WERI-Rb-1 (cell line): ENCODE measurements at regions not wholly inside any gene's neighbourhood (a gene's known extent, or its start where the extent isn't known, plus 50 kb on each side); places are given as distances from the start of the nearest gene placed in this dataset.

Source experiments
- DNase-seq: peaks from one replicate; pipeline ENCODE4 v3.0.0-alpha.2; 2020
- H3K27ac ChIP-seq: fragments of 250-450 bp; sonication (Bioruptor Pico); 2 replicates; pipeline ENCODE4 v1.5.1; 2020; ENCODE audit warnings: mild to moderate bottlenecking, moderate library complexity
- H3K27me3 ChIP-seq: fragments of 250-450 bp; sonication (Bioruptor Pico); 2 replicates; pipeline ENCODE4 v1.5.1; 2021; ENCODE audit warnings: mild to moderate bottlenecking, low read depth, moderate library complexity; ENCODE audit not compliant: insufficient read depth, severe bottlenecking
- H3K36me3 ChIP-seq: fragments of 250-450 bp; sonication (Bioruptor Pico); 2 replicates; pipeline ENCODE4 v1.5.1; 2020; ENCODE audit warnings: mild to moderate bottlenecking, moderate library complexity
- H3K4me3 ChIP-seq: 2 replicates; pipeline ENCODE4 v1.5.1; 2011; ENCODE audit warnings: low read depth, mild to moderate bottlenecking, control low read depth, low read length
- H3K9me3 ChIP-seq: fragments of 250-450 bp; sonication (Bioruptor Pico); 2 replicates; pipeline ENCODE4 v1.5.1; 2021; ENCODE audit warnings: mild to moderate bottlenecking, moderate library complexity; ENCODE audit not compliant: severe bottlenecking
- TF ChIP-seq, protein P1 (sequence below): IDR thresholded peaks from 2 replicates; pipeline ENCODE4 v1.5.1; 2011; ENCODE audit warnings: low read depth, mild to moderate bottlenecking, control low read depth, inconsistent platforms, low read length

DNA sequence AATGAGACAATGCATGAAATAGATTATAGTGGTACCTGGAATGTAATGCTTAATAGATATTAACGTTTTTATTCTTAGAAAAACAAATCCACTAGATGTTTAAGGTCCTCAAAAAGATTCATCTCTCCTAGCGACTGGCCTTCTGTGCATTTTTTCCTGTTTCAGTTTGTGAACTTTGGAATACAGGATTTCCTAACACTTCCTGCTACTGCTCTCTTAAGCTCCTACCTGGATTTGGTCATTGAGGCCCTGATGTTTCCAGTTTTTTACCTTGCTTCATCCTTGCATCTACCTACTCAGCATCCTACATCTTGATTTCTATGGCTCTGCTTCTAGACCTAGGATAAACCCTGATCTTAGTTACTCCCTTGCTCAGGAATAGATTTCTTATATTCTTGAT, 188.4 kb downstream of the ABCC12 start:
- Histone ChIP-seq H3K36me3 (no peaks in the 10 kb centered on the region), H3K27ac (no peak overlapping the region), H3K4me3 (no peak overlapping the region), H3K27me3 (no peaks in the 10 kb centered on the region), H3K9me3 (no peaks in the 10 kb centered on the region)
- DNase-seq: no peak
- TF ChIP-seq, protein P1, sequence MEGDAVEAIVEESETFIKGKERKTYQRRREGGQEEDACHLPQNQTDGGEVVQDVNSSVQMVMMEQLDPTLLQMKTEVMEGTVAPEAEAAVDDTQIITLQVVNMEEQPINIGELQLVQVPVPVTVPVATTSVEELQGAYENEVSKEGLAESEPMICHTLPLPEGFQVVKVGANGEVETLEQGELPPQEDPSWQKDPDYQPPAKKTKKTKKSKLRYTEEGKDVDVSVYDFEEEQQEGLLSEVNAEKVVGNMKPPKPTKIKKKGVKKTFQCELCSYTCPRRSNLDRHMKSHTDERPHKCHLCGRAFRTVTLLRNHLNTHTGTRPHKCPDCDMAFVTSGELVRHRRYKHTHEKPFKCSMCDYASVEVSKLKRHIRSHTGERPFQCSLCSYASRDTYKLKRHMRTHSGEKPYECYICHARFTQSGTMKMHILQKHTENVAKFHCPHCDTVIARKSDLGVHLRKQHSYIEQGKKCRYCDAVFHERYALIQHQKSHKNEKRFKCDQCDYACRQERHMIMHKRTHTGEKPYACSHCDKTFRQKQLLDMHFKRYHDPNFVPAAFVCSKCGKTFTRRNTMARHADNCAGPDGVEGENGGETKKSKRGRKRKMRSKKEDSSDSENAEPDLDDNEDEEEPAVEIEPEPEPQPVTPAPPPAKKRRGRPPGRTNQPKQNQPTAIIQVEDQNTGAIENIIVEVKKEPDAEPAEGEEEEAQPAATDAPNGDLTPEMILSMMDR: no peak

DNA sequence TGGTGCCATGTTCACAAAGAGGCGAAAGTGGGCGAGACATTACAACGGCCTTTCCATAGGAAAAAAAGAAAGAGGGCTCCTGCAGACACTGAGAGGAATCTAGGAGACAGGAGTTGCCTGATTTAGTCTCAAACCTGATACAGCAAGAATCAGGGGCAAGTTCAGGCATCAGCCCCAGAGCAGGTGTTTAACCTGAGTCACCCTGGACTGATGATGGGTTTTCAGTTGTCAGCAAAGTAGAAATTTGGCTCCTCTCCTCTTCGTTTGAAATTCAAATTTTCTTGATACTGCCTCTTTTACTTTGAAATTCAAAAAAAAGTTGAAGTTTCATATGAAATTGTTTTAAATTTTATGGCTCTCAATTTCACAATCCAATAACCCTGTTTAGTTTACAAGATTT, 189.5 kb downstream of the ABCC12 start:
- TF ChIP-seq, protein P1: no peak
- Histone ChIP-seq H3K36me3 (no peaks in the 10 kb centered on the region), H3K27ac (no peak overlapping the region), H3K4me3 (no peak overlapping the region), H3K9me3 (no peaks in the 10 kb centered on the region), H3K27me3 (no peaks in the 10 kb centered on the region)
- no peak for DNase-seq

DNA sequence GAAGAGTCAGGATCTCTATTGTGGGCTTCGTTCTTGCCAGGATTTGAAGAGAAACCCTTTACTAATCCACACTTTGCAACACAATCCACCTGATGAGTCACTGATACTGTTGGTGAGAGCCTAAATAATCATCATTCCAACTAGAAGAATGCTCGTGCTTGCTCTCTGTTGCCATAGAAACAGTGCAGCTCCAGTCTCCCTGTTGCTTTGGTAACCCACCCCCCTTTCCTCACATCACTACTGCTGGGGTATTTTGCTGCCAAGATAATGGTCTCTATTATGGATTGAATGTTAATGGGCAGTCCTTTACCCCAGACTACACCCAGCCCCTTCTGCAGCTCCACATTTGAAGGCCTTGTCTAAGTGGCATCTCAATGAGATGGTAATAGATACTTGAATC, 190.4 kb downstream of the ABCC12 start:
- Histone ChIP-seq H3K4me3 (no peak overlapping the region), H3K36me3 (no peaks in the 10 kb centered on the region), H3K9me3 (no peaks in the 10 kb centered on the region), H3K27me3 (no peaks in the 10 kb centered on the region), H3K27ac (no peak overlapping the region)
- TF ChIP-seq, protein P1: no peak
- DNase-seq: no peak

DNA sequence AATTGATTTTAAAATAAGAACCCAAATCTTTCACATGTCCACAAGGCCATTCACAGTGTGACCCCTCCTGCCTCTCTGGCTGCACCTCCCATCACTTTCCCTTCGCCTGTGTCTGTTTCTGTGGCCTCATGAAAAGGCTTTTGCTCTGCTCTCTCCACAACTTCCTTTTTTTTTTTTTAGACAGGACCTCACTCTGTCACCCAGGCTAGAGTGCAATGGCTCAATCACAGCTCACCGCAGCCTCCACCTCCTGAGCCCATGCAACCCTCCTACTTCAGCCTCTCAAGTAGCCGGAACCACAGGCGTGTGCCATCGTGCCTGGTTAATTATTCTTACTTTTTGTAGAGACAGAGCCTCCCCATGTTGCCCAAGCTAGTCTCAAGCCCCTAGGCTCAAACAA, 197.1 kb downstream of the ABCC12 start:
- TF ChIP-seq, protein P1: no peak
- no peak overlapping the region for H3K4me3 ChIP-seq
- no peak for DNase-seq

DNA sequence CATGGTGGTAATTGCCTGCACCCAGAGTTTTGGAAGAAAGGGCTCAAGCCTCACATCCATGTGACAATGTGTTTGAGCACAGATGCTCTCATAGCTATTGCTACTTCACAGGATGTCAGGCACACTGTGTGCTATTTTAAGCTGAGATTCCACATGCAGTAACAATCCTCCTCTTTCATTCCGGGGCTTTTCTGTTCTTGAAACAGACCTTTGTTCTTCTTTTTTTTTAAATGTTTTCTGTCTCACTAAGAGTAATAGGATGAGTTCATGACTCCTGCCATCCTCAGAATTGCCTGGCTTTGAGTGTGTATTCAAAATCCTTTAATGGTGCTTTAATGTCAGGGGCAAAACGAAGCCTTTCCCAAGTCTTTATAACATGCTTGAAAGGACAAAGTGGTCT, 198.9 kb downstream of the ABCC12 start:
- no peaks in the 10 kb centered on the region for H3K27me3 ChIP-seq
- no peak overlapping the region for H3K27ac ChIP-seq
- no peak for DNase-seq
- TF ChIP-seq, protein P1: no peak
- H3K9me3 ChIP-seq: no peaks in the 10 kb centered on the region
- H3K36me3 ChIP-seq: no peaks in the 10 kb centered on the region
- H3K4me3 ChIP-seq: no peak overlapping the region

More for the DNA sequence above, 197.1 kb downstream of the ABCC12 start:
- Histone ChIP-seq H3K27ac (no peak overlapping the region), H3K36me3 (no peaks in the 10 kb centered on the region), H3K9me3 (no peaks in the 10 kb centered on the region), H3K27me3 (no peaks in the 10 kb centered on the region)

DNA sequence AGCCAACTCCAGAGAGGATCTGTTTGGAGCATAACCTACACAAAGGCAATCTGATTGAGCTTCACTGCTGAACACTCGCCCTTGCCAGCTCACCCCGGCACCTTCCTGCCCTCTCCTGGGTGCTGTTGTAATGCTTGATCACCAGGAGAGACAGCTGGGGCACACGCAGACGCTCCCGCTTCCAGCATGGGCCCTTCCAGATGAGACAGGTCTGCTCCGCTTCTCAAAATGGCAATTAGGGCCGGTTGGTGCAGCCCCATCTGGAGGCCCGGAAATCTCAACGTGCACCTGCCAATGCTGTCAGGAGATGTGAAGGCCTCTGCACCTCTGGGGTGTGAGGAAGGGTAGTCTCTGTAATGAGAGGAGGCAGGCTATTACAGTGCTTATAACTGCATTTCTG, 206.1 kb downstream of the ABCC12 start:
- DNase-seq: no peak

More for the DNA sequence above, 206.1 kb downstream of the ABCC12 start:
- no peaks in the 10 kb centered on the region for H3K27me3 ChIP-seq
- H3K36me3 ChIP-seq: no peaks in the 10 kb centered on the region
- no peaks in the 10 kb centered on the region for H3K9me3 ChIP-seq
- H3K27ac ChIP-seq: no peak overlapping the region
- H3K4me3 ChIP-seq: no peak overlapping the region
- TF ChIP-seq, protein P1: no peak
